GM12878 (cell line): ENCODE measurements at regions not wholly inside any gene's neighbourhood (a gene's known extent, or its start where the extent isn't known, plus 50 kb on each side); places are given as distances from the start of the nearest gene placed in this dataset.

Experiments
- LARP7 ChIP-seq: fragments of 450-650 bp; IDR thresholded peaks from 2 replicates; pipeline ENCODE4 v1.6.1; 2017; ENCODE audit warnings: mild to moderate bottlenecking
- NFYA ChIP-seq: IDR thresholded peaks from 2 replicates; pipeline ENCODE4 v1.6.1; 2011; ENCODE audit warnings: low read depth, mild to moderate bottlenecking, low read length, improper control_type of control experiment, borderline replicate concordance
- NR2C2 ChIP-seq: IDR thresholded peaks from 2 replicates; pipeline ENCODE4 v1.6.1; 2011; ENCODE audit warnings: borderline replicate concordance, low read depth; ENCODE audit not compliant: control insufficient read depth, insufficient read length
- POLR2A ChIP-seq: IDR thresholded peaks from 2 replicates; pipeline ENCODE4 v1.6.1; 2011; ENCODE audit warnings: low read depth, mild to moderate bottlenecking, low read length
- TF ChIP-seq, protein P1 (sequence below), 3 experiments: IDR thresholded peaks in 2 of 3; conservative IDR thresholded peaks in 1 of 3; 2 replicates each; pipeline ENCODE4 v1.5.1; 2011; ENCODE audit warnings: low read depth in 3 of 3, low read length in 3 of 3, mild to moderate bottlenecking in 3 of 3, control low read depth in 2 of 3, moderate library complexity in 2 of 3, inconsistent platforms in 1 of 3, mixed read lengths in 1 of 3; ENCODE audit not compliant: control insufficient read depth in 2 of 3, insufficient read depth in 1 of 3; ENCODE audit errors: extremely low read depth in 1 of 3

- no peak for TF ChIP-seq LARP7
- no peak for TF ChIP-seq NFYA
- TF ChIP-seq POLR2A, result no peak
- TF ChIP-seq, protein P1, sequence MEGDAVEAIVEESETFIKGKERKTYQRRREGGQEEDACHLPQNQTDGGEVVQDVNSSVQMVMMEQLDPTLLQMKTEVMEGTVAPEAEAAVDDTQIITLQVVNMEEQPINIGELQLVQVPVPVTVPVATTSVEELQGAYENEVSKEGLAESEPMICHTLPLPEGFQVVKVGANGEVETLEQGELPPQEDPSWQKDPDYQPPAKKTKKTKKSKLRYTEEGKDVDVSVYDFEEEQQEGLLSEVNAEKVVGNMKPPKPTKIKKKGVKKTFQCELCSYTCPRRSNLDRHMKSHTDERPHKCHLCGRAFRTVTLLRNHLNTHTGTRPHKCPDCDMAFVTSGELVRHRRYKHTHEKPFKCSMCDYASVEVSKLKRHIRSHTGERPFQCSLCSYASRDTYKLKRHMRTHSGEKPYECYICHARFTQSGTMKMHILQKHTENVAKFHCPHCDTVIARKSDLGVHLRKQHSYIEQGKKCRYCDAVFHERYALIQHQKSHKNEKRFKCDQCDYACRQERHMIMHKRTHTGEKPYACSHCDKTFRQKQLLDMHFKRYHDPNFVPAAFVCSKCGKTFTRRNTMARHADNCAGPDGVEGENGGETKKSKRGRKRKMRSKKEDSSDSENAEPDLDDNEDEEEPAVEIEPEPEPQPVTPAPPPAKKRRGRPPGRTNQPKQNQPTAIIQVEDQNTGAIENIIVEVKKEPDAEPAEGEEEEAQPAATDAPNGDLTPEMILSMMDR (IDR thresholded peaks at IDR 0.05 in 2 of 3, conservative IDR thresholded peaks at IDR 0.05 in 1 of 3; ENCODE audit: control insufficient read depth in 2 of 3, extremely low read depth in 1 of 3, insufficient read depth in 1 of 3, low read depth in 3 of 3, low read length in 3 of 3), result no peak
- TF ChIP-seq NR2C2, result no peak
Observed at GRCh38 chr7:81445462-81445861, 324.4 kb downstream of the HGF start.
